Effector memory CD8-positive, alpha-beta T cell (primary cell): ENCODE measurements at regions not wholly inside any gene's neighbourhood (a gene's known extent, or its start where the extent isn't known, plus 50 kb on each side); places are given as distances from the start of the nearest gene placed in this dataset.
A peak's percentile ranks its signal among the peaks of the same experiment; 100 is the strongest.

Experiments
- ATAC-seq: fragments of 150-1000 bp; cut with Tn5 transposase; replicated peaks from 2 replicates; pipeline ENCODE4 v1.10.0; 2021; ENCODE audit warnings: mild to moderate bottlenecking, moderate library complexity
- DNase-seq, 3 experiments: peaks; one replicate each; pipeline ENCODE4 v3.0.0; 2021
- H3K27ac Mint-ChIP-seq, 2 donors: one replicate each; pipeline ENCODE4 v1.8.0; 2022; ENCODE audit warnings: mild to moderate bottlenecking in 2 of 2, mixed read lengths in 2 of 2, moderate library complexity in 2 of 2
- H3K27me3 Mint-ChIP-seq, 2 donors: one replicate each; pipeline ENCODE4 v1.8.0; 2022; ENCODE audit warnings: mixed read lengths in 2 of 2
- H3K36me3 Mint-ChIP-seq: one replicate; pipeline ENCODE4 v1.8.0; 2022; ENCODE audit warnings: mild to moderate bottlenecking, moderate library complexity, mixed read lengths; ENCODE audit not compliant: insufficient read depth
- H3K4me1 Mint-ChIP-seq, 2 donors: one replicate each; pipeline ENCODE4 v1.8.0; 2022; ENCODE audit warnings: low read depth in 2 of 2, mixed read lengths in 2 of 2
- H3K4me3 Mint-ChIP-seq, 2 donors: one replicate each; pipeline ENCODE4 v1.8.0; 2022; ENCODE audit warnings: mild to moderate bottlenecking in 2 of 2, mixed read lengths in 2 of 2, moderate library complexity in 2 of 2
- H3K9me3 Mint-ChIP-seq, 2 donors: one replicate each; pipeline ENCODE4 v1.8.0; 2022; ENCODE audit warnings: mixed read lengths in 2 of 2

GRCh38 chr17:56676810-56677209 is 83.3 kb downstream of the NOG start:
- Mint-ChIP-seq H3K4me3 (no peak overlapping the region), H3K27me3 (peaks cover 34 to 55% of the 10 kb centered on the region in 2 donors), H3K27ac (no peak overlapping the region), H3K4me1 (peaks cover 20 to 24% of the 10 kb centered on the region in 2 donors), H3K36me3 (no peaks in the 10 kb centered on the region), H3K9me3 (no peaks in the 10 kb centered on the region)
- no peak for ATAC-seq
- DNase-seq = no peak

GRCh38 chr17:56678249-56679114 is 85.0 kb downstream of the NOG start:
- no peaks in the 10 kb centered on the region for H3K36me3 Mint-ChIP-seq
- no peak for ATAC-seq

GRCh38 chr17:56679115-56679776 is 85.7 kb downstream of the NOG start:
- ATAC-seq = no peak
- Mint-ChIP-seq H3K9me3 (no peaks in the 10 kb centered on the region), H3K4me3 (peak overlapping the region; percentile 34 to 46), H3K4me1 (peaks cover 20 to 27% of the 10 kb centered on the region in 2 donors), H3K27me3 (peaks cover 28 to 53% of the 10 kb centered on the region in 2 donors), H3K36me3 (no peaks in the 10 kb centered on the region), H3K27ac (no peak overlapping the region)
- no peak for DNase-seq

More at GRCh38 chr17:56678249-56679114, 85.0 kb downstream of the NOG start:
- H3K27me3 Mint-ChIP-seq = peaks cover 23 to 45% of the 10 kb centered on the region in 2 donors
- no peak for DNase-seq
- no peak overlapping the region for H3K27ac Mint-ChIP-seq
- peaks cover 20 to 25% of the 10 kb centered on the region in 2 donors for H3K4me1 Mint-ChIP-seq
- peak overlapping the region; percentile 34 to 46 for H3K4me3 Mint-ChIP-seq
- no peaks in the 10 kb centered on the region for H3K9me3 Mint-ChIP-seq

- no peaks in the 10 kb centered on the region for H3K9me3 Mint-ChIP-seq
- DNase-seq = no peak
- H3K27me3 Mint-ChIP-seq = peaks cover 29 to 53% of the 10 kb centered on the region in 2 donors
- H3K4me1 Mint-ChIP-seq = peaks cover 20 to 27% of the 10 kb centered on the region in 2 donors
- H3K36me3 Mint-ChIP-seq = no peaks in the 10 kb centered on the region
- ATAC-seq = no peak
- H3K4me3 Mint-ChIP-seq = peak overlapping the region in 1 of 2 donors; percentile 46
- no peak overlapping the region for H3K27ac Mint-ChIP-seq
Observed at GRCh38 chr17:56679777-56680422, 86.4 kb downstream of the NOG start.

GRCh38 chr17:56680676-56681075 is 87.2 kb downstream of the NOG start:
- Mint-ChIP-seq H3K27me3 (peaks cover 29 to 53% of the 10 kb centered on the region in 2 donors), H3K27ac (no peak overlapping the region), H3K9me3 (no peaks in the 10 kb centered on the region), H3K36me3 (no peaks in the 10 kb centered on the region), H3K4me1 (peaks cover 15 to 27% of the 10 kb centered on the region in 2 donors), H3K4me3 (no peak overlapping the region)
- no peak for DNase-seq
- no peak for ATAC-seq

- H3K27me3 Mint-ChIP-seq = peaks cover 38 to 61% of the 10 kb centered on the region in 2 donors
- H3K9me3 Mint-ChIP-seq = peaks cover 0 to 2% of the 10 kb centered on the region in 2 donors
- peaks cover 9 to 17% of the 10 kb centered on the region in 2 donors for H3K4me1 Mint-ChIP-seq
- DNase-seq (peak in 2 of 3 experiments; percentile 4 to 7), ATAC-seq (peak; percentile 79)
- no peak overlapping the region for H3K4me3 Mint-ChIP-seq
- no peaks in the 10 kb centered on the region for H3K36me3 Mint-ChIP-seq
- no peak overlapping the region for H3K27ac Mint-ChIP-seq
Observed at GRCh38 chr17:56681561-56682266, 88.2 kb downstream of the NOG start.

GRCh38 chr17:56688151-56688550 is 94.7 kb downstream of the NOG start:
- ATAC-seq (no peak), DNase-seq (no peak)
- peaks cover 54 to 75% of the 10 kb centered on the region in 2 donors for H3K27me3 Mint-ChIP-seq
- H3K4me3 Mint-ChIP-seq = no peak overlapping the region
- H3K4me1 Mint-ChIP-seq = peaks cover 0 to 5% of the 10 kb centered on the region in 2 donors
- H3K36me3 Mint-ChIP-seq = no peaks in the 10 kb centered on the region
- H3K27ac Mint-ChIP-seq = no peak overlapping the region
- peaks cover 0 to 2% of the 10 kb centered on the region in 2 donors for H3K9me3 Mint-ChIP-seq

GRCh38 chr17:56690441-56691291 is 97.2 kb downstream of the NOG start:
- H3K27ac Mint-ChIP-seq = no peak overlapping the region
- DNase-seq (no peak), ATAC-seq (no peak)
- H3K36me3 Mint-ChIP-seq = no peaks in the 10 kb centered on the region
- no peak overlapping the region for H3K4me3 Mint-ChIP-seq
- H3K4me1 Mint-ChIP-seq = no peaks in the 10 kb centered on the region
- peaks cover 37 to 50% of the 10 kb centered on the region in 2 donors for H3K27me3 Mint-ChIP-seq
- H3K9me3 Mint-ChIP-seq = peaks cover 0 to 2% of the 10 kb centered on the region in 2 donors

- H3K27me3 Mint-ChIP-seq = peaks cover 26 to 49% of the 10 kb centered on the region in 2 donors
- H3K4me1 Mint-ChIP-seq = no peaks in the 10 kb centered on the region
- no peak for DNase-seq
- H3K4me3 Mint-ChIP-seq = no peak overlapping the region
- ATAC-seq = no peak
- no peaks in the 10 kb centered on the region for H3K36me3 Mint-ChIP-seq
- H3K9me3 Mint-ChIP-seq = no peaks in the 10 kb centered on the region
- no peak overlapping the region for H3K27ac Mint-ChIP-seq
Observed at GRCh38 chr17:56694825-56695224, 101.3 kb downstream of the NOG start.

GRCh38 chr17:56697190-56697589 is 103.7 kb downstream of the NOG start:
- Mint-ChIP-seq H3K27ac (no peak overlapping the region), H3K9me3 (no peaks in the 10 kb centered on the region), H3K4me3 (no peak overlapping the region), H3K4me1 (peaks cover 0 to 2% of the 10 kb centered on the region in 2 donors), H3K36me3 (no peaks in the 10 kb centered on the region), H3K27me3 (peaks cover 34 to 50% of the 10 kb centered on the region in 2 donors)
- ATAC-seq (no peak), DNase-seq (no peak)

GRCh38 chr17:56699186-56699894 is 105.8 kb downstream of the NOG start:
- DNase-seq = no peak

More at GRCh38 chr17:56699186-56699894, 105.8 kb downstream of the NOG start:
- peaks cover 0 to 2% of the 10 kb centered on the region in 2 donors for H3K4me1 Mint-ChIP-seq
- no peak overlapping the region for H3K4me3 Mint-ChIP-seq
- H3K9me3 Mint-ChIP-seq = no peaks in the 10 kb centered on the region
- H3K27ac Mint-ChIP-seq = no peak overlapping the region
- no peak for ATAC-seq
- no peaks in the 10 kb centered on the region for H3K36me3 Mint-ChIP-seq
- peaks cover 34 to 71% of the 10 kb centered on the region in 2 donors for H3K27me3 Mint-ChIP-seq
